ENCODE measurements at regions not wholly inside any gene's neighbourhood (a gene's known extent, or its start where the extent isn't known, plus 50 kb on each side); places are given as distances from the start of the nearest gene placed in this dataset.

GRCh38 chr10:9510626-9511025 lies 1456.1 kb downstream of the GATA3 start:
- Mint-ChIP-seq H3K27ac (no peak overlapping the region), H3K36me3 (no peaks in the 10 kb centered on the region), H3K27me3 (no peaks in the 10 kb centered on the region), H3K9me3 (peaks cover 0 to 5% (median 0%) of the 10 kb centered on the region in 7 donors), H3K4me1 (no peaks in the 10 kb centered on the region), H3K4me3 (no peak overlapping the region)
- DNase-seq, result no peak
- H3K9me3 ChIP-seq (ENCODE audit: control insufficient read depth in 2 of 2, low read length in 2 of 2), result no peaks in the 10 kb centered on the region
- no peak overlapping the region for H3K4me3 ChIP-seq (ENCODE audit: low read depth, low read length)
- no peaks in the 10 kb centered on the region for H3K4me1 ChIP-seq (ENCODE audit: control insufficient read depth, insufficient read depth, low read length, poor library complexity, severe bottlenecking)
- no peaks in the 10 kb centered on the region for H3K36me3 ChIP-seq (ENCODE audit: control insufficient read depth, insufficient read depth, low read length)
- no peak for ATAC-seq (ENCODE audit: low read depth in 2 of 2)
- H3K27me3 ChIP-seq (ENCODE audit: control insufficient read depth, insufficient read depth, low read length), result no peaks in the 10 kb centered on the region
- no peak overlapping the region for H3K27ac ChIP-seq (ENCODE audit: insufficient read depth, low read length, poor library complexity, severe bottlenecking)

DNA sequence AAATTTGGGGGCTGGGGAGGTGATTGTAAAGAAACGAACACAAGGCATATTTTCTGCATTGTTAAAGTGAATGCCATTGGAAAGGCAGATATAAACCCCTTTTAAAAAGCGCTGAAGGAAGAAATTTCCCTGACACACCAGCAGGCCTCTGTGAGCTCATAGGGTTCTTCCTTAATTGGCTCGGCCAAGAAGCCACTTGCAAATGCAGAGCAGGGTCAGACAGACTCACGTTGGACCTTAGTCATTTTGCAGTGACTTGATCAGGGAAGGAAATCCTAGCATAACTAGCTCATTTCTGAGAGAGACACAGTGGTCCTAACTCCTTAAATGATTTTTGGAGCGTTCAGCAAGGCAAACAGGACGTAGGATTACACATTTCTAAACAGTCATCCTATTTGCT lies 1461.4 kb downstream of the GATA3 start:
- Histone ChIP-seq H3K36me3 (ENCODE audit: control insufficient read depth, insufficient read depth, low read length) (no peaks in the 10 kb centered on the region), H3K4me1 (ENCODE audit: control insufficient read depth, insufficient read depth, low read length, poor library complexity, severe bottlenecking) (no peaks in the 10 kb centered on the region), H3K9me3 (ENCODE audit: control insufficient read depth in 2 of 2, low read length in 2 of 2) (no peaks in the 10 kb centered on the region), H3K27ac (ENCODE audit: insufficient read depth, low read length, poor library complexity, severe bottlenecking) (no peak overlapping the region), H3K27me3 (ENCODE audit: control insufficient read depth, insufficient read depth, low read length) (no peaks in the 10 kb centered on the region), H3K4me3 (ENCODE audit: low read depth, low read length) (no peak overlapping the region)
- Mint-ChIP-seq H3K36me3 (no peaks in the 10 kb centered on the region), H3K4me1 (no peaks in the 10 kb centered on the region), H3K27ac (no peak overlapping the region), H3K9me3 (peaks cover 0 to 5% (median 0%) of the 10 kb centered on the region in 7 donors), H3K4me3 (no peak overlapping the region), H3K27me3 (no peaks in the 10 kb centered on the region)
- ATAC-seq (ENCODE audit: low read depth in 2 of 2) (no peak), DNase-seq (no peak)

DNA sequence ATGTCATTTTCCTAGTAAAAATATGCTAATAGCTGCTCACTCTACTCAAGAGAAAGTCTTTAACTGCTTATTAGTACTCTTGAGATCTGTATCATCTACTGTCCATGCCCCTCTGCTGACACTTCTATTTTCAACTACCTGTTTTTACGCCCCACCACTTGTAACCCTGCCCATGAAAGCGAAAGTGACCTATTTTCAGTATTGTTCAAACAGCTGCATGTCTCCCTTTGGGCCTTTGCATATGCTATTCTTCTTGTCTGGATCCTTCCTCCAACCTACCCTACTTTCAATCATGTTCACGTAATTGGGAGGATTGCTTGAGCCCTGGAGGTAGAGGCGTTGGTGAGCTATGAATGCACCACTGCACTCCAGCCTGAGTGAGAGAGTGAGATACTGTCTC lies 1481.3 kb downstream of the GATA3 start:
- Histone ChIP-seq H3K27ac (ENCODE audit: insufficient read depth, low read length, poor library complexity, severe bottlenecking) (no peak overlapping the region), H3K9me3 (ENCODE audit: control insufficient read depth in 2 of 2, low read length in 2 of 2) (no peaks in the 10 kb centered on the region), H3K27me3 (ENCODE audit: control insufficient read depth, insufficient read depth, low read length) (no peaks in the 10 kb centered on the region), H3K4me1 (ENCODE audit: control insufficient read depth, insufficient read depth, low read length, poor library complexity, severe bottlenecking) (no peaks in the 10 kb centered on the region), H3K36me3 (ENCODE audit: control insufficient read depth, insufficient read depth, low read length) (no peaks in the 10 kb centered on the region), H3K4me3 (ENCODE audit: low read depth, low read length) (no peak overlapping the region)
- ATAC-seq (ENCODE audit: low read depth in 2 of 2) (no peak), DNase-seq (no peak)
- Mint-ChIP-seq H3K4me3 (no peak overlapping the region), H3K27me3 (no peaks in the 10 kb centered on the region), H3K27ac (no peak overlapping the region), H3K9me3 (peaks cover 0 to 6% (median 2%) of the 10 kb centered on the region in 7 donors), H3K4me1 (peaks cover 0 to 2% (median 0%) of the 10 kb centered on the region in 4 donors), H3K36me3 (no peaks in the 10 kb centered on the region)

DNA sequence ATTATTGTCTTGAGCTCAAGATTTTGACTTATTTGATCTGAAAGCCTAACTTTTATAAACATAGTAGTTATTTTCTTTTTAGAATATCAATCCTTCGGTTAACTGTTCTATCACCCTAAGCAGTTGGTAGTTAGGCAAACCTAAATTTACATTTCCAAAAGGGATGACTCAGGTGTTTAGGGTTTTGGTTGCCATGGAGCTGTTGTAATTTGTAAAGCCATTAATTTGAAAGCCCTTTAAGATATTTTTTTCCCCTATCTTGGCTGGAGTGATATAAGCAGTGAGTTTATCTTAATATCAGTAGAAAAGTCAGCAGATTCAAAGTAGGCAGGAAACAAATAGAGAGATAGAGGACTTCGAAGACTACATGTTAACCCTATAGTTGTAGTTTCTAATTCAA lies 1472.6 kb upstream of the CELF2 start:
- H3K27me3 ChIP-seq (ENCODE audit: control insufficient read depth, insufficient read depth, low read length), result no peaks in the 10 kb centered on the region
- no peak overlapping the region for H3K27ac ChIP-seq (ENCODE audit: insufficient read depth, low read length, poor library complexity, severe bottlenecking)
- Mint-ChIP-seq H3K4me1 (no peaks in the 10 kb centered on the region), H3K36me3 (no peaks in the 10 kb centered on the region), H3K27me3 (peaks cover 4% of the 10 kb centered on the region), H3K27ac (no peak overlapping the region), H3K4me3 (no peak overlapping the region), H3K9me3 (peaks cover 0 to 4% (median 0%) of the 10 kb centered on the region in 7 donors)
- ATAC-seq (ENCODE audit: low read depth in 2 of 2) (no peak), DNase-seq (no peak)
- H3K9me3 ChIP-seq (ENCODE audit: control insufficient read depth in 2 of 2, low read length in 2 of 2), result no peaks in the 10 kb centered on the region
- H3K4me3 ChIP-seq (ENCODE audit: low read depth, low read length), result no peak overlapping the region
- no peaks in the 10 kb centered on the region for H3K36me3 ChIP-seq (ENCODE audit: control insufficient read depth, insufficient read depth, low read length)
- no peaks in the 10 kb centered on the region for H3K4me1 ChIP-seq (ENCODE audit: control insufficient read depth, insufficient read depth, low read length, poor library complexity, severe bottlenecking)

GRCh38 chr10:9547936-9548904 lies 1469.5 kb upstream of the CELF2 start:
- no peak for ATAC-seq (ENCODE audit: low read depth in 2 of 2)
- no peaks in the 10 kb centered on the region for H3K27me3 Mint-ChIP-seq

GRCh38 chr10:9550810-9551209 lies 1466.9 kb upstream of the CELF2 start:
- Mint-ChIP-seq H3K36me3 (no peaks in the 10 kb centered on the region), H3K4me3 (no peak overlapping the region), H3K27me3 (no peaks in the 10 kb centered on the region), H3K9me3 (peaks cover 0 to 7% (median 4%) of the 10 kb centered on the region in 7 donors), H3K27ac (no peak overlapping the region), H3K4me1 (no peaks in the 10 kb centered on the region)
- Histone ChIP-seq H3K27ac (ENCODE audit: insufficient read depth, low read length, poor library complexity, severe bottlenecking) (no peak overlapping the region), H3K36me3 (ENCODE audit: control insufficient read depth, insufficient read depth, low read length) (no peaks in the 10 kb centered on the region), H3K4me3 (ENCODE audit: low read depth, low read length) (no peak overlapping the region), H3K4me1 (ENCODE audit: control insufficient read depth, insufficient read depth, low read length, poor library complexity, severe bottlenecking) (no peaks in the 10 kb centered on the region), H3K9me3 (ENCODE audit: control insufficient read depth in 2 of 2, low read length in 2 of 2) (no peaks in the 10 kb centered on the region), H3K27me3 (ENCODE audit: control insufficient read depth, insufficient read depth, low read length) (no peaks in the 10 kb centered on the region)
- ATAC-seq (ENCODE audit: low read depth in 2 of 2) (no peak), DNase-seq (no peak)

More at GRCh38 chr10:9547936-9548904, 1469.5 kb upstream of the CELF2 start:
- H3K9me3 ChIP-seq (ENCODE audit: control insufficient read depth in 2 of 2, low read length in 2 of 2), result no peaks in the 10 kb centered on the region
- H3K4me1 ChIP-seq (ENCODE audit: control insufficient read depth, insufficient read depth, low read length, poor library complexity, severe bottlenecking), result no peaks in the 10 kb centered on the region
- peaks cover 0 to 7% (median 4%) of the 10 kb centered on the region in 7 donors for H3K9me3 Mint-ChIP-seq
- no peaks in the 10 kb centered on the region for H3K36me3 Mint-ChIP-seq
- H3K4me3 Mint-ChIP-seq, result no peak overlapping the region
- H3K27me3 ChIP-seq (ENCODE audit: control insufficient read depth, insufficient read depth, low read length), result no peaks in the 10 kb centered on the region
- DNase-seq, result no peak
- no peaks in the 10 kb centered on the region for H3K4me1 Mint-ChIP-seq
- no peak overlapping the region for H3K27ac ChIP-seq (ENCODE audit: insufficient read depth, low read length, poor library complexity, severe bottlenecking)
- H3K36me3 ChIP-seq (ENCODE audit: control insufficient read depth, insufficient read depth, low read length), result no peaks in the 10 kb centered on the region
- H3K27ac Mint-ChIP-seq, result no peak overlapping the region
- H3K4me3 ChIP-seq (ENCODE audit: low read depth, low read length), result no peak overlapping the region

GRCh38 chr10:9554321-9554720 lies 1463.4 kb upstream of the CELF2 start:
- H3K4me3 Mint-ChIP-seq, result no peak overlapping the region
- peaks cover 0 to 7% (median 3%) of the 10 kb centered on the region in 7 donors for H3K9me3 Mint-ChIP-seq
- no peaks in the 10 kb centered on the region for H3K4me1 Mint-ChIP-seq

DNA sequence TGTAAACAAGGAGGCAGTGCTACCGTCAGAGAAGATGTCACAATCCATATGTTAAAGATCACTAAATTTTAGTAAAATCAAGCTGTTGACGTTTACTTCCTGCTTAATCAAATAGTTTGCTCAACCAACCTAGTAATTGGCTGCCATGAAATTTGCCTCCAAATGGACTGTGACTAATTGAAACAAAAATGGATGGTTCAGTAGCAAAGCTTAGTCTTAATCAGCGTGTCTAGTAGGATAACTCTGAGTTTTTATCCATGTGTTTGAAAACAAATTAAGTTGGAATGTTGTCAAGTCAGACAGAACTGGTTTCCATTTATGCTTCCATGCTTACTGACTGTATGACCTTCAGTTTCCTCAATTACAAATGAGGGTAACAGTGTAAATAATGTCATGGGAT lies 1456.7 kb upstream of the CELF2 start:
- Mint-ChIP-seq H3K36me3 (no peaks in the 10 kb centered on the region), H3K9me3 (peaks cover 0 to 2% (median 0%) of the 10 kb centered on the region in 7 donors), H3K27ac (no peak overlapping the region), H3K4me3 (no peak overlapping the region), H3K27me3 (no peaks in the 10 kb centered on the region), H3K4me1 (no peaks in the 10 kb centered on the region)
- no peaks in the 10 kb centered on the region for H3K36me3 ChIP-seq (ENCODE audit: control insufficient read depth, insufficient read depth, low read length)
- ATAC-seq (ENCODE audit: low read depth in 2 of 2) (no peak), DNase-seq (no peak)
- H3K27me3 ChIP-seq (ENCODE audit: control insufficient read depth, insufficient read depth, low read length), result no peaks in the 10 kb centered on the region
- H3K4me3 ChIP-seq (ENCODE audit: low read depth, low read length), result no peak overlapping the region
- no peaks in the 10 kb centered on the region for H3K4me1 ChIP-seq (ENCODE audit: control insufficient read depth, insufficient read depth, low read length, poor library complexity, severe bottlenecking)
- no peak overlapping the region for H3K27ac ChIP-seq (ENCODE audit: insufficient read depth, low read length, poor library complexity, severe bottlenecking)
- no peaks in the 10 kb centered on the region for H3K9me3 ChIP-seq (ENCODE audit: control insufficient read depth in 2 of 2, low read length in 2 of 2)

More at GRCh38 chr10:9554321-9554720, 1463.4 kb upstream of the CELF2 start:
- Histone ChIP-seq H3K9me3 (ENCODE audit: control insufficient read depth in 2 of 2, low read length in 2 of 2) (no peaks in the 10 kb centered on the region), H3K4me1 (ENCODE audit: control insufficient read depth, insufficient read depth, low read length, poor library complexity, severe bottlenecking) (no peaks in the 10 kb centered on the region), H3K27ac (ENCODE audit: insufficient read depth, low read length, poor library complexity, severe bottlenecking) (no peak overlapping the region), H3K27me3 (ENCODE audit: control insufficient read depth, insufficient read depth, low read length) (no peaks in the 10 kb centered on the region), H3K36me3 (ENCODE audit: control insufficient read depth, insufficient read depth, low read length) (no peaks in the 10 kb centered on the region), H3K4me3 (ENCODE audit: low read depth, low read length) (no peak overlapping the region)
- DNase-seq (no peak), ATAC-seq (ENCODE audit: low read depth in 2 of 2) (no peak)
- no peaks in the 10 kb centered on the region for H3K27me3 Mint-ChIP-seq
- H3K27ac Mint-ChIP-seq, result no peak overlapping the region
- no peaks in the 10 kb centered on the region for H3K36me3 Mint-ChIP-seq
